Liver (tissue), 8 donors: ENCODE measurements at regions not wholly inside any gene's neighbourhood (a gene's known extent, or its start where the extent isn't known, plus 50 kb on each side); places are given as distances from the start of the nearest gene placed in this dataset.

Experiments
- DNase-seq: peaks from one replicate; pipeline ENCODE4 v3.0.0-alpha.2; 2017; ENCODE audit warnings: low spot score
- H3K27ac ChIP-seq, 2 donors: one replicate each; pipeline ENCODE4 v1.7.0; 2013; ENCODE audit warnings: inconsistent platforms in 2 of 2, low read length in 2 of 2, control low read depth in 1 of 2, low read depth in 1 of 2, mild to moderate bottlenecking in 1 of 2
- H3K27me3 ChIP-seq, 4 donors: one replicate each; pipeline versions ENCODE4 v1.6.1 to v1.7.0; 2013; ENCODE audit warnings: low read length in 3 of 4, inconsistent platforms in 1 of 4, mild to moderate bottlenecking in 1 of 4, moderate library complexity in 1 of 4; ENCODE audit not compliant: control insufficient read depth in 4 of 4, insufficient read depth in 4 of 4
- H3K36me3 ChIP-seq, 4 donors: one replicate each; pipeline versions ENCODE4 v1.6.1 to v1.7.0; 2013; ENCODE audit warnings: low read length in 3 of 4, mild to moderate bottlenecking in 3 of 4, low read depth in 1 of 4, moderate library complexity in 1 of 4; ENCODE audit not compliant: control insufficient read depth in 4 of 4, insufficient read depth in 3 of 4
- H3K4me1 ChIP-seq, 4 donors: one replicate each; pipeline versions ENCODE4 v1.6.1 to v1.7.0; 2013; ENCODE audit warnings: low read length in 3 of 4, mild to moderate bottlenecking in 3 of 4, moderate library complexity in 1 of 4; ENCODE audit not compliant: control insufficient read depth in 4 of 4, insufficient read depth in 4 of 4
- H3K4me3 ChIP-seq, 3 donors: one replicate each; pipeline versions ENCODE4 v1.6.1 to v1.7.0; 2013; ENCODE audit warnings: low read length in 3 of 3, control low read depth in 1 of 3, low read depth in 1 of 3, mild to moderate bottlenecking in 1 of 3
- H3K9ac ChIP-seq, 2 donors: one replicate each; pipeline ENCODE4 v1.7.0; 2013; ENCODE audit warnings: low read length in 2 of 2, mild to moderate bottlenecking in 2 of 2, moderate library complexity in 2 of 2, control low read depth in 1 of 2, low read depth in 1 of 2
- H3K9me3 ChIP-seq, 4 donors: one replicate each; pipeline versions ENCODE4 v1.6.1 to v1.7.0; 2013; ENCODE audit warnings: low read length in 3 of 4; ENCODE audit not compliant: control insufficient read depth in 4 of 4
- CTCF ChIP-seq: fragments of 150-350 bp; IDR thresholded peaks from 2 replicates; pipeline ENCODE4 v1.5.1; 2017; ENCODE audit warnings: improper control_type of control experiment, low read depth, low read length; ENCODE audit not compliant: missing input control
- EGR1 ChIP-seq, 2 donors: IDR thresholded peaks; 2 replicates each; pipeline ENCODE4 v1.6.1; 2016 to 2018; ENCODE audit warnings: antibody characterized with exemption in 2 of 2, low read depth in 2 of 2
- FOXA1 ChIP-seq: IDR thresholded peaks from 2 replicates; pipeline ENCODE4 v1.6.1; 2016; ENCODE audit warnings: antibody characterized with exemption
- FOXA2 ChIP-seq: IDR thresholded peaks from 2 replicates; pipeline ENCODE4 v1.6.1; 2016; ENCODE audit warnings: antibody characterized with exemption
- GABPA ChIP-seq, 2 donors: IDR thresholded peaks in 1 of 2; conservative IDR thresholded peaks in 1 of 2; 2 replicates each; pipeline ENCODE4 v1.6.1; 2016; ENCODE audit warnings: antibody characterized with exemption in 2 of 2, mild to moderate bottlenecking in 1 of 2, moderate library complexity in 1 of 2
- HNF4A ChIP-seq, 2 donors: conservative IDR thresholded peaks; 2 replicates each; pipeline ENCODE4 v1.6.1; 2016; ENCODE audit warnings: antibody characterized with exemption in 2 of 2, mild to moderate bottlenecking in 2 of 2
- HNF4G ChIP-seq: IDR thresholded peaks from 2 replicates; pipeline ENCODE4 v1.6.1; 2016; ENCODE audit warnings: antibody characterized with exemption
- JUND ChIP-seq, 2 donors: IDR thresholded peaks; 2 replicates each; pipeline ENCODE4 v1.6.1; 2016; ENCODE audit warnings: antibody characterized with exemption in 2 of 2
- NR2F2 ChIP-seq: IDR thresholded peaks from 2 replicates; pipeline ENCODE4 v1.6.1; 2016; ENCODE audit warnings: antibody characterized with exemption
- RAD21 ChIP-seq, 2 donors: IDR thresholded peaks; 2 replicates each; pipeline ENCODE4 v1.6.1; 2016; ENCODE audit warnings: antibody characterized with exemption in 2 of 2, mild to moderate bottlenecking in 2 of 2
- REST ChIP-seq: IDR thresholded peaks from 2 replicates; pipeline ENCODE4 v1.6.1; 2016; ENCODE audit warnings: antibody characterized with exemption, mild to moderate bottlenecking
- RXRA ChIP-seq, 2 donors: IDR thresholded peaks; 2 replicates each; pipeline ENCODE4 v1.6.1; 2017 to 2018; ENCODE audit warnings: antibody characterized with exemption in 2 of 2, mild to moderate bottlenecking in 1 of 2
- SP1 ChIP-seq: IDR thresholded peaks from 2 replicates; pipeline ENCODE4 v1.6.1; 2018; ENCODE audit warnings: antibody characterized with exemption, mild to moderate bottlenecking
- TAF1 ChIP-seq: conservative IDR thresholded peaks from 2 replicates; pipeline ENCODE4 v1.6.1; 2016; ENCODE audit warnings: antibody characterized with exemption, mild to moderate bottlenecking
- YY1 ChIP-seq: IDR thresholded peaks from 2 replicates; pipeline ENCODE4 v1.6.1; 2016; ENCODE audit warnings: antibody characterized with exemption, mild to moderate bottlenecking
- ZBTB33 ChIP-seq: IDR thresholded peaks from 2 replicates; pipeline ENCODE4 v1.6.1; 2016; ENCODE audit warnings: antibody characterized with exemption
- WGBS: extraction: QIAGEN DNeasy Blood & Tissue Kit; methylation state at CpG from one replicate; pipeline ENCODE4 v1.1.7; 2013; 5-methylcytosine and 5-hydroxymethylcytosine counted together
- TF ChIP-seq, protein P1 (sequence below): IDR thresholded peaks from 2 replicates; pipeline ENCODE4 v1.6.1; 2016; ENCODE audit warnings: antibody characterized with exemption
- TF ChIP-seq, protein P2 (sequence below): IDR thresholded peaks from 2 replicates; pipeline ENCODE4 v1.6.1; 2016; ENCODE audit warnings: antibody characterized with exemption
- donor health status: healthy.
- donor health status: healthy.
- donor health status: healthy.
- donor health status: healthy.
- donor health status: healthy.

DNA sequence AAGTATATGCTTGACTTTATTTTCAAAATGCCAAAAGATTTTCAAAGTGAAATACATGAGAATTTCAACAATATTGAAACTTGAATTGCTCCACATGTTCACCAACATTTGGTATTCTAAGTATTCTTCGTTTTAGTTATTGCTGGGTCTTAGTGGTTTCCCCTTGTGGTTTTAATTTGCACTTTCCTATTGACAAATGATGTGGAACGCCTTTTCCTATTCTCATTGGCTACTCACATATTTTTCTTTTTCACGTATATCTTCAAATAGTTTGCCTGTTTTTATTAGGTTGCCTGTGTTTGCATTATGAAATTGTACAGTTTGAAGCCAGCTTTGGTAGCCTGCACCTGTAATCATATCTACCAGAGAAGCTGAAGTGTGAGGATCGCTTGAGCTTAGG is 405.7 kb upstream of the IRX2 start:
- peaks cover 0 to 3% (median 0%) of the 10 kb centered on the region in 4 donors for H3K27me3 ChIP-seq
- H3K36me3 ChIP-seq, result no peaks in the 10 kb centered on the region
- TF ChIP-seq ZBTB33, result no peak
- TF ChIP-seq FOXA2, result no peak
- TF ChIP-seq, protein P1, sequence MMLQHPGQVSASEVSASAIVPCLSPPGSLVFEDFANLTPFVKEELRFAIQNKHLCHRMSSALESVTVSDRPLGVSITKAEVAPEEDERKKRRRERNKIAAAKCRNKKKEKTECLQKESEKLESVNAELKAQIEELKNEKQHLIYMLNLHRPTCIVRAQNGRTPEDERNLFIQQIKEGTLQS, result no peak
- no peak for TF ChIP-seq NR2F2
- TF ChIP-seq RXRA (IDR thresholded peaks at IDR 0.05), result no peak
- no peak for TF ChIP-seq FOXA1
- no peak for TF ChIP-seq HNF4A (conservative IDR thresholded peaks at IDR 0.05)
- TF ChIP-seq REST, result no peak
- TF ChIP-seq, protein P2, sequence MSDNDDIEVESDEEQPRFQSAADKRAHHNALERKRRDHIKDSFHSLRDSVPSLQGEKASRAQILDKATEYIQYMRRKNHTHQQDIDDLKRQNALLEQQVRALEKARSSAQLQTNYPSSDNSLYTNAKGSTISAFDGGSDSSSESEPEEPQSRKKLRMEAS, result no peak
- no peak for TF ChIP-seq SP1
- no peak for TF ChIP-seq TAF1
- no peak for TF ChIP-seq YY1
- TF ChIP-seq JUND (IDR thresholded peaks at IDR 0.05), result no peak
- no peak for TF ChIP-seq CTCF
- no peak for TF ChIP-seq GABPA (IDR thresholded peaks at IDR 0.05 in 1 of 2, conservative IDR thresholded peaks at IDR 0.05 in 1 of 2)
- no peak for TF ChIP-seq HNF4G
- no peak for TF ChIP-seq RAD21 (IDR thresholded peaks at IDR 0.05)
- TF ChIP-seq EGR1 (IDR thresholded peaks at IDR 0.05; ENCODE audit: low read depth in 2 of 2), result no peak
- H3K27ac ChIP-seq, result no peak overlapping the region
- no peak overlapping the region for H3K4me3 ChIP-seq
- WGBS, result 56% methylated on average over 4 of the region's 4 CpGs
- no peaks in the 10 kb centered on the region for H3K4me1 ChIP-seq
- DNase-seq, result no peak
- no peak overlapping the region for H3K9ac ChIP-seq
- no peaks in the 10 kb centered on the region for H3K9me3 ChIP-seq
